ENCODE measurements at regions not wholly inside any gene's neighbourhood (a gene's known extent, or its start where the extent isn't known, plus 50 kb on each side); places are given as distances from the start of the nearest gene placed in this dataset.

DNA sequence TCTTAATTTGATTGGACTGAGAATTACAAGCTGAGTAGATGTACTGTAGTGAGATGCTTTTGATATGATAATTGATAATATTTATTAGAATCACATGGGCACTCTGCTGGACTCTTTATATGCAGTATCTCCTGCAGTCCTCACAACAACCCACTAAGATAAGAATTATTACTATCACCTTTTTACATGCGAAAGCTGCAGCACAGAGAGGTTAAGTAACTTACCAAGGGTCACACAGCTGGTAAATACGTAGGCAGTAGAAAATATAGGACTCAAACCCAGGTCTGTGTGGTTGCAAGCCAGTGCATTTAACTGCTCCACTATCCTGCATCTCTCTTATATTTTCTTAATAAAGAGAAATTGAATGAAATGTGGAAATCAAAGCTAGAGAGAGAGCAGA, 392.8 kb upstream of the RORA start:
- peaks cover 0 to 14% (median 2%) of the 10 kb centered on the region in 12 donors for H3K9me3 ChIP-seq
- H3K4me1 ChIP-seq, result no peaks in the 10 kb centered on the region
- intact Hi-C loops (cut with DNase I), result no loop called here
- H3K27ac ChIP-seq, result no peak overlapping the region
- no peak overlapping the region for H3K4me3 ChIP-seq
- no peaks in the 10 kb centered on the region for H3K36me3 ChIP-seq
- 83 to 86% (median 84%) methylated on average over 2 of the region's 2 CpGs for WGBS, 4 donors
- ATAC-seq (no peak), DNase-seq (no peak)
- peaks cover 0 to 14% (median 0%) of the 10 kb centered on the region in 9 donors for H3K27me3 ChIP-seq
- no peak for TF ChIP-seq POLR2A (IDR thresholded peaks at IDR 0.05)

DNA sequence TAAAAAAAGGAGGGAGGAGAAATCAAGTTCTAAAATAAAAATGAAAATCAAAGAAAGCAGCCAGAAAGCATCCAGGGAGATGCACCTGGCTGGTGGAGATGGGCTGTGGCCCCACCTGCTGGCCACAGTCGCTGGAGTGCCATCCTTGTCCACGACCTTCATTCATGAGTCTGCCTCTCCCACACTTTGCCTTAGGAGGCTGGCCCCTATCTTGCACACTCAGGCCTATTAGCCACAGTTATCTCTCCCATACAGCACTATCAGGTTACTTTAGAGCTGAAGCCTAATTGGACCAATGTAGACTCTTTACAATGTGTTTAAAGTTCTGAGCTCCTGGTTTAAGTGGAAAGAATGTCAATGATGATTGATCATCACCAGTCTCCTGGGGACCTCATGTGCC, 392.0 kb upstream of the RORA start:
- H3K4me3 ChIP-seq, result no peak overlapping the region
- no peak for ATAC-seq
- no peaks in the 10 kb centered on the region for H3K4me1 ChIP-seq
- no peaks in the 10 kb centered on the region for H3K36me3 ChIP-seq
- peaks cover 0 to 12% (median 0%) of the 10 kb centered on the region in 9 donors for H3K27me3 ChIP-seq
- DNase-seq, result no peak
- no peak overlapping the region for H3K27ac ChIP-seq
- intact Hi-C loops (cut with DNase I), result no loop called here
- peaks cover 0 to 21% (median 2%) of the 10 kb centered on the region in 12 donors for H3K9me3 ChIP-seq
- WGBS, 4 donors, result 0 to 3% (median 2%) methylated on average over 2 of the region's 2 CpGs
- TF ChIP-seq, protein P1, sequence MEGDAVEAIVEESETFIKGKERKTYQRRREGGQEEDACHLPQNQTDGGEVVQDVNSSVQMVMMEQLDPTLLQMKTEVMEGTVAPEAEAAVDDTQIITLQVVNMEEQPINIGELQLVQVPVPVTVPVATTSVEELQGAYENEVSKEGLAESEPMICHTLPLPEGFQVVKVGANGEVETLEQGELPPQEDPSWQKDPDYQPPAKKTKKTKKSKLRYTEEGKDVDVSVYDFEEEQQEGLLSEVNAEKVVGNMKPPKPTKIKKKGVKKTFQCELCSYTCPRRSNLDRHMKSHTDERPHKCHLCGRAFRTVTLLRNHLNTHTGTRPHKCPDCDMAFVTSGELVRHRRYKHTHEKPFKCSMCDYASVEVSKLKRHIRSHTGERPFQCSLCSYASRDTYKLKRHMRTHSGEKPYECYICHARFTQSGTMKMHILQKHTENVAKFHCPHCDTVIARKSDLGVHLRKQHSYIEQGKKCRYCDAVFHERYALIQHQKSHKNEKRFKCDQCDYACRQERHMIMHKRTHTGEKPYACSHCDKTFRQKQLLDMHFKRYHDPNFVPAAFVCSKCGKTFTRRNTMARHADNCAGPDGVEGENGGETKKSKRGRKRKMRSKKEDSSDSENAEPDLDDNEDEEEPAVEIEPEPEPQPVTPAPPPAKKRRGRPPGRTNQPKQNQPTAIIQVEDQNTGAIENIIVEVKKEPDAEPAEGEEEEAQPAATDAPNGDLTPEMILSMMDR (IDR thresholded peaks at IDR 0.05), result peak in 8 of 12 donors; percentile 15 to 44 (median 34)
- TF ChIP-seq POLR2A (IDR thresholded peaks at IDR 0.05), result no peak

DNA sequence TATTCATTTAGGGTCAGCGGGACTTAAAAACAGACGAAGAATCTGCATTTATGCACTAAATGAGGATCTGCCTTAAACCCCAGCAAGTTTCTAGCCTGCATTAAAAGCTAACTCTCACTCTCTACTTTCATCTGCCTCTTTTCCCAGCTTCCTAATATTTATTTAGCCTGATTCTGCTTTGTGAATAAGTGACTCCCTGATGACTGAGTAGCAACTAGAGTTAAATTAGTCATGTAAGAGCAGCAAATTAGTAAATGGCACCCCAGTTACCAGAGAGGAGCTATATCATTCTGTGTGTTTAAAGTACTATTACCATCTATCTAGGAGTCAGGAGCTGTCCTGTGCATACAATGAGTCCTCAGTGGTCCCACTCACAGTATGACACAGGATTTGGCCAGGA, 391.0 kb upstream of the RORA start:
- no peaks in the 10 kb centered on the region for H3K36me3 ChIP-seq
- H3K27me3 ChIP-seq, result peaks cover 0 to 10% (median 0%) of the 10 kb centered on the region in 9 donors
- H3K9me3 ChIP-seq, result peaks cover 0 to 29% (median 2%) of the 10 kb centered on the region in 12 donors
- DNase-seq (no peak), ATAC-seq (no peak)
- no peak overlapping the region for H3K27ac ChIP-seq
- H3K4me1 ChIP-seq, result no peaks in the 10 kb centered on the region
- TF ChIP-seq, protein P1 (IDR thresholded peaks at IDR 0.05), result no peak
- no peak for TF ChIP-seq POLR2A (IDR thresholded peaks at IDR 0.05)
- intact Hi-C loops (cut with DNase I), result no loop called here
- H3K4me3 ChIP-seq, result no peak overlapping the region
- whole genome bisulfite sequencing, 4 donors, result 86 to 89% (median 89%) methylated on average over 2 of the region's 2 CpGs

DNA sequence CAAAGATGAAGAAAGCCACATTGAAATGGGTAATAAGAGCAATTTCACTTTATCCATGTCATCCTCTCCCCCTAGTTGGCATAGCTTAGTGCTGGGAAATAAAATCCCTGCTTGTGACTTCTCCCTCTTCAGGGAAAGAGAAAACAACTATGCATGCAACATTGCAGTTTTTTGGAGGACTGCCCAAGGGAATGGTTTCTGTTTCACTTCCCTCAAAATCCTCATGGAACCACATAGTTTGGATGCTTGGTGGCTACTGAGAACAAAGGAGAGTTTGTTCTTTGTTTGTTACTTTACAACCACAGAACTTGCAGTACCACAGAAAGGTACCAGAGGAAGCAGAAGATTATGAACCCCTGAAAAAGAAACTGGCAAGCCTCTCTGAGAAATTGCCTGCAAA, 384.6 kb upstream of the RORA start:
- ATAC-seq, result no peak
- no peak overlapping the region for H3K27ac ChIP-seq
- intact Hi-C loops (cut with DNase I), result loop anchor here in 1 of 10 donors (10.0 kb wide), 1 partner anchor 61 kb away; no protein-coding TSS in a partner anchor

More for the DNA sequence above, 384.6 kb upstream of the RORA start:
- Histone ChIP-seq H3K9me3 (peaks cover 0 to 51% (median 12%) of the 10 kb centered on the region in 12 donors), H3K4me3 (no peak overlapping the region), H3K36me3 (no peaks in the 10 kb centered on the region), H3K4me1 (no peaks in the 10 kb centered on the region), H3K27me3 (peaks cover 0 to 15% (median 0%) of the 10 kb centered on the region in 9 donors)
- TF ChIP-seq, protein P1 (IDR thresholded peaks at IDR 0.05), result no peak
- no peak for TF ChIP-seq POLR2A (IDR thresholded peaks at IDR 0.05)
- DNase-seq, result no peak
